ENCODE measurements at regions not wholly inside any gene's neighbourhood (a gene's known extent, or its start where the extent isn't known, plus 50 kb on each side); places are given as distances from the start of the nearest gene placed in this dataset.
"Not testable (repeated sequence)": the region's sequence is repeated elsewhere in the genome, so short reads cannot be mapped to it uniquely, and the experiment has no call there.

DNA sequence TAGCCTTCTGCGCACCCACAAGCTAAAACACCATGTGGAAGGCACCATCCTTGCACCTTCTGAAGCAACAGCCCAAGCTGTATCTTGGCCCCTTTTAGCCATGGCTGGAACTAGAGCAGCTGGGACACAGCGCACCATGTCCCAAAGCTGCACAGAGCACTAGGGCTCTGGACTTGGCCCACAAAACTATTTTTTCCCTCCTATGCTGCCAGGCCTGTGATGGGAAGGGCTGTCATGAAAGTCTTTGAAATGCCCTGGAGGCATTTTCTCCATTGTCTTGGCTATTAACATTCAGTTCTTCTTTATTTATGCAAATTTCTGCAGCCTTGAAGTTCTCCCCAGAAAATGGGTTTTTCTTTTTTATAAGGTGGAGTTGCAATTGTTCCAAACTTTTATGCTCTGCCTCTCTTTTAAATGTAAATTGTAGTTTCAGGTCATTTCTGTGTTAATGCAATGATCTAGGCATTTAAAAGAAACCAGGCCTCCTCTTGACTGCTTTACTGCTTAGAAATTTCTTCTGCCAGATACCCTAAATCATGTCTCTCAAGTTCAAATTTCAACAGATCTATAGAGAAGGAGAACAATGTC is 996.3 kb downstream of the TAF11L14 start:
- in situ Hi-C loops (cut with MboI; ENCODE audit: low sequenced_read_pairs): no loop called here

DNA sequence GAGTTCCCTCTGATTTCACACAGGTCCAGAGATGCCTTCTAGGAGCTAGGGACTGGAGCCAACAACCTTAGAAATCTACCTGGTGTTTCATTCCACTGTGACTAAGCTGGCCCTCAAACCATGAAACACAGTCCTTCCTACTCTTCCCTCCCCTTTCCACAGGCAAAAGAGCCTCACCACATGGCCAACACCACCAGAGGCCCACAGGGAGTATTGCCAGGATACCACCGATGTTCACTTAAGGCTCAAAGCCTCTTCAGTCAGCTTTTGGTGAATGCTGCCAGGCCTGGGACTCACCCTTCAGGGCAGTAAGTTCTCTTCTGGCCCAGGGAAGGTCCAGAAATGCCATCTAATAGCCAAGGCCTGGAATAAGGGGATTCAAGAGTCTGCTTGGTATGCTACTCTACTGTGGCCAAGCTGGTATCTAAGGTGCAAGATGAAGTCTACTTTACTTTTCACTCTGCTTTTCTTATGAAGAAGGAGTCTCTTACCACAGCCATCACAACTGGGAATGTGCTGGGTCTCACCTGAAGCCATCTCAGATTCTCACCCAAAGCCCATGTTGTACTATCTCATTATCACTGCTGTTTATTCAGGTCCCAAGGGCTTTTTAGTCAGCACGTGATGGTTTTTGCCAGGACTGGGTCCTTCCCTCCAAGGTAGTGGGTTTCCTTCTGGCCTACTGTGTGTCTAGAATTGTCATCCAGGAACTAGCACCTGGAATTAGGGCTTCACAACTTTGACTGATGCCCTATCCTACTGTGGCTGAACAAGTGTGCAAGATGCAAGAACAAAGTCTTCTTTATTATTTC is 1018.4 kb downstream of the TAF11L14 start:
- in situ Hi-C loops (cut with MboI; ENCODE audit: low sequenced_read_pairs): no loop called here

DNA sequence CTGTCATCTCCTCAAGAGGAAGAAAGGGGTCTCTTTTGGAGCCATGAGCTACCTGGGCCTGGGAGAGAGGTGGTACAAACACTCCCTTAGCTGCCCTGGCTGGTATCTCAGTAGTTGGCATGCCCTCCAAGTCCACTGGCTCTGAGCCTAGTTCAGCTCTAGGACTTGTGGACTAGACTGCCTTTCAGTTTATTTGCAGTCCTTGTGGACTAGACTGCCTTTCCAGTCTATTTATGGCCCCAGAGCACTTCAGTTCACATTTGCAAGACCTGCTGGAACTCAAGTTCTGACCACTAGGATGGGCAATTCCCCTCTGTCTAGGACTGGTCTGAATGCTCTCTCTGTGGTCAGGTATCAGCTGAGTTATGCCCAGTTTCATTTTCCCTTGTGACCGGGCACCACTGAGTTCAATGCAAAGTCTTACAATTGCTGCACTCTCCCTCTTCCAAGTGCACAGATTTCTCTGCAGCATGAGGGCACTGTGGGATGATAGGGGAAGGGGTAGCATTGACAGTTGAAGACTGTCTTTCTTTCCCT is 1019.0 kb downstream of the TAF11L14 start:
- in situ Hi-C loops (cut with MboI; ENCODE audit: low sequenced_read_pairs): no loop called here

DNA sequence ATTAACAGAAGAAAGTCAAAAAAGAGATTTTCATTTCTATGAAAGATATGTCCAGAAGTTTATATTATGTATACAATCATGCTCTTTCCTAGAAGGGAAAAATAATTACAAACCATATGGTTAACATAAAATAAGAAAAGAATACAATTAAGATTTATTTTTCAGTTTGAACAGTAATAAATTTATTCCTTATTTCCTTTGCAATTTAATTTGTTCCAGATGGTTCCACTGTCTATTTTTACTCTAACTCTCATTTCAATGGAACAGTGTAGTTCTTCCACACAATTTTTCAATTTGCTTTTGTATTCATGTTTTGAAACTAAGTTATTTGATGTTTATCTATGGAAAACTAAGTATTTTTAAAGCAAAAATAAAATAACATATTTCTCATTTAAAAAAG is 1026.3 kb downstream of the TAF11L14 start:
- in situ Hi-C loops (cut with MboI; ENCODE audit: low sequenced_read_pairs): no loop called here

DNA sequence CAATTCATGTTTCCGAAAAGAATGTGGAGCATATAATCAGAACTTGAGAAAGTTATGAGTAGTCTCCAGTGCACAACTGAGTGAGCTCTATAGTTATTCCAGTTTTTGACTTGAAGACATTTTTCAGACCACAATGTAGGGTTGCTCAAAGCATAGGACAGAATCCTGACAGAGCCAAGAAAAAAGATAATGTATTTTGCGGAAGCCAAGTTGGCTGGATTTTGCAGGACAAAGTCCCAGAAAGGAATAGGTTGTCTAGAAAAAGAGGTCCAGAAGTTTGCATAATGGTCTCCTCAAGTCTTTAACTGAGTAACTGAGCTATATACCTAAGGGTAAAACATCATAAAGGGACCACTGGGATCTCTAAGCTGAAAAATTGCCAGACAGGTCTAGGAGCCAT is 1028.0 kb downstream of the TAF11L14 start:
- in situ Hi-C loops (cut with MboI; ENCODE audit: low sequenced_read_pairs): no loop called here

DNA sequence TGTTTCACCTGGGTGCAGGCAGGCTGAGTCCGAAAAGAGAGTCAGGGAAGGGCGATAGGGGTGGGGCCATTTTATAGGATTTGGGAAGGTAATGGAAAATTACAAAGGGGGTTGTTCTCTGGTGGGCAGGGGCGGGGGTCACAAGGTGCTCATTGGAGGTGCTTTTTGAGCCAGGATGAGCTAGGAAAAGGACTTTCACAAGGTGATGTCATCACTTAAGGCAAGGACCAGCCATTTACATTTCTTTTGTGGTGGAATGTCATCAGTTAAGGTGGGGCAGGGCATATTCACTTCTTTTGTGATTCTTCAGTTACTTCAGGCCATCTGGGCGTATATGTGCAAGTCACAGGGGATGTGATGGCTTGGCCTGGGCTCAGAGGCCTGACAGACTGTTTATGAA is 1040.0 kb downstream of the TAF11L14 start:
- in situ Hi-C loops (cut with MboI; ENCODE audit: low sequenced_read_pairs): not testable (repeated sequence)

DNA sequence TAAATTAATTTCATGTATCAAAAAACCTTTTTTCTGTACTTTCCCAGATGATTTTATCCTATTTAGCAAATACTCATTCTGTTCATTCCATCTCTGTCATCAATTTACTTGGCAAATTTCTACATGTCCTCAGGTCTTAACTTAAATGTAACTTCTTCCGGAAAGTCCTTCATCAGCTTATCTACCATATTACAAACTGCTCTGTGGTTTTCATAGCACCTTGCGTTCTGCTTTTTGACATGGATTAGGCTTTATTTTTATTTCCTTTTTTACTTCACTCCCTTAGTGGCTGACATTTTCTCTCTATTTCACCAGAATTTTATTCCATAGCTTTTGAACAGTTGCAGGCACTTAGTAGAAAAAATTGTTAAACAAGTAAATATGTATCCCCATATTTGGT is 1040.8 kb downstream of the TAF11L14 start:
- in situ Hi-C loops (cut with MboI; ENCODE audit: low sequenced_read_pairs): no loop called here

DNA sequence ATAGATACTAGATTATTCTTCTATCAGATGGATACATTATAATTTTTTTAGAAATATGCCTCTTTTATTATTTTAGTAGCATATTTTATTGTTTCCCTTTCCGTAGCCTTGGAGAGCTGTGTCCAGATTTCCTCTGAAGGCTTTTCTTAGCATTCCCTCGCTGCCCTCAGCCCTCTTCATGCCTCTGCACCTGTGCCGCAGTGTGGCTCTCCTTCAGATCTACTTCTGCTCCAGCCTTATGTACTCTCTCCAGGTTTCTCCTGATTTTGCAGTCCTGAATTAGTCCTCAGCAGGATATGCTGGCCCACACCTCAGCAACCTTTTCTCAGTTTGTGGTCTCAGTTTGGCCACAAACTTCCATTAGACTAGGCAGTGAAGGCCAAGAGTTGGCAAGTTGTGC is 1052.0 kb downstream of the TAF11L14 start:
- in situ Hi-C loops (cut with MboI; ENCODE audit: low sequenced_read_pairs): no loop called here

DNA sequence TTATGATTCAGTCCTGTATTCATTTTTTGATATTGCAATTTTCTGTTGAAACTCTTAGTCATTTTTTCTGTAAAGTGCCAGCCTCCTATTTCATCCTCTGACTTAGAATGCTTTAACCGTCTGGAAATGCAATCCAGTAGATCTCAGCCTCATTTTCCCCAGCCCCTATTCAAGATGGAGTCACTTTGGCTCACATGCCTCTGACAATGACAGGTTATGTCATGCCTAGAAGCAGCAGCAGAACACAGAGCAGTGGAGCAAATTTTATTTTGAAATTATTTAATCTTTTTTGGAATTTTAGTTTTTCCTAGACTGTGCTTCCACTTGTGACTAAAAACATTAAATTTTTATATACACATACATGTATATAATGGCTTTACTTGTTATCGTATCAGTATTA is 1053.2 kb downstream of the TAF11L14 start:
- in situ Hi-C loops (cut with MboI; ENCODE audit: low sequenced_read_pairs): no loop called here

DNA sequence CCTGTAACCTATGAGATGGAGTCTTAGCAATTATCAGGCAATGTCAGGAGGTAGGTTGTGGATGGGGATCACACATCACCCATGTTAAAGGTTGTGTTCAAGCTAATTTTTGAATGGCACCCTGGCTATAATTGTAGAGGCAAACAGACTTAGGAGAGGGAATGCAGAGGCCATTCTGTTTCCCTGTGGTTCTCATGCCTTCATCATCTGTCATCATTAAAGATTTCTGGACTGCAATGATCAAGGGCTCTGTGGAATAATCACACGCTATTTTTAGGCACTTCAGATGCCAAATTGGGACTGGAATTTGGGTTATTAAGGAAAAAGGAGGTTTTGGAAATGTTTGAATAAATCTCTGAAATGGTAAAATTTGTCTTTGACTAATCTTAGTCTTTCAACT is 1065.4 kb downstream of the TAF11L14 start:
- in situ Hi-C loops (cut with MboI; ENCODE audit: low sequenced_read_pairs): no loop called here

DNA sequence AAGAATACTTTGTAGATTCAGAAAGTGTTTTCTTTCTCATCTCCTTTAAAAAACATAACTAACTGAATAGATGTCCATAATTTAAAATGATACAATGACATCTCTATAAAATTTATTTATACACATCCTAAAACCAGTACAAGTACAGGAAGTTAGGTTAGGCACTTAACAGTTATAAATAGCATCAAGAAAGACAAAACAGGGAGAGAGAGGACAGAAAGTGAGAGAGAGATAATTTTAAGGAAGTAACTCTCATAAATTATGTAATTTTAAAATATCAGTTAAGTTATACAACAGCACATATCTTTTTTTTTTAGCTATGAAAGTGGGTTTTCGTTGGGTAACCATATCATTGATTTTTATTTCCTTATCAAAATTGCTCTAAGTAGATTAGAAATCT is 1068.6 kb downstream of the TAF11L14 start:
- in situ Hi-C loops (cut with MboI; ENCODE audit: low sequenced_read_pairs): no loop called here

DNA sequence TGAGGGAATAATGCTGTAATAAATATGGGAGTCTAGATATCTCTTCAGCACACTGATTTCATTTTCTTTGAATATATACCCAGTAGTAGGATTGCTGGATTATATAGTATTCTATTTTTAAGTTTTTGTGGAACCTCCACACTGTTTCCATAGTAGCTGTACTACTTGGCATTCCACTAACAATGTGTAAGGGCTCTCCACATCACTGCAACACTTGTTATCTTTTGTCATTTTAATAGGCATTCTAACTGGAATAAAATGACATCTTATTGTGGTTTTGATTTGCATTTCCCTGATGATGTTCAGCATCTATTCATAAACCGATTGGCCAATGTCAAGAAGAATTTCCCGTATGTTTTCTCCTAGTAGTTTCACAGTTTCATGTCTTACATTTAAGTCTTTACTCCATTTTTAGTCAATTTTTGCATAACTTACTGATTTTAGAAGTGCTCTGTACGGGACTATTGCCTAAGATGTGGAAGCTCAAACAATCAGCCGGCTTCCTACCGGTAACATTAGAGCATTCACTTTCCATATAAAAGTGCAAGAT is 1078.8 kb downstream of the TAF11L14 start:
- in situ Hi-C loops (cut with MboI; ENCODE audit: low sequenced_read_pairs): no loop called here

DNA sequence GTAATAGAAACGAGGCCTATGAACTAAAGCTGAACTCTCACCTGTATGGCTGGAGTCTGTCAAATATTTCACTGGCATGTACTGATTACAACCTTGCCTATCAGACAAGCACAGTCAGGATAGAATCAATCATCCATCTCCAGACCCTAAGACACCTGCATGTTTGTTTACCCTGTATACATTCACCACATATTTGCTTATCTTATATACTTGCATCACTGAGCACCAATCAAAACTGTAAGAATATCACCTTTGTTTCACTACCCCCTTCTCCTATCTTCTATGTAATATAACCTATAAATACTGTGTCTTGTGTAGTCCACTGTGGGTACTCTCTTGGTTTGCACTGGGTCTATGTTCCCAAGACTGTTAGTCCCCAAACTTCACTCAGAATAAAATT is 1085.7 kb downstream of the TAF11L14 start:
- in situ Hi-C loops (cut with MboI; ENCODE audit: low sequenced_read_pairs): no loop called here

DNA sequence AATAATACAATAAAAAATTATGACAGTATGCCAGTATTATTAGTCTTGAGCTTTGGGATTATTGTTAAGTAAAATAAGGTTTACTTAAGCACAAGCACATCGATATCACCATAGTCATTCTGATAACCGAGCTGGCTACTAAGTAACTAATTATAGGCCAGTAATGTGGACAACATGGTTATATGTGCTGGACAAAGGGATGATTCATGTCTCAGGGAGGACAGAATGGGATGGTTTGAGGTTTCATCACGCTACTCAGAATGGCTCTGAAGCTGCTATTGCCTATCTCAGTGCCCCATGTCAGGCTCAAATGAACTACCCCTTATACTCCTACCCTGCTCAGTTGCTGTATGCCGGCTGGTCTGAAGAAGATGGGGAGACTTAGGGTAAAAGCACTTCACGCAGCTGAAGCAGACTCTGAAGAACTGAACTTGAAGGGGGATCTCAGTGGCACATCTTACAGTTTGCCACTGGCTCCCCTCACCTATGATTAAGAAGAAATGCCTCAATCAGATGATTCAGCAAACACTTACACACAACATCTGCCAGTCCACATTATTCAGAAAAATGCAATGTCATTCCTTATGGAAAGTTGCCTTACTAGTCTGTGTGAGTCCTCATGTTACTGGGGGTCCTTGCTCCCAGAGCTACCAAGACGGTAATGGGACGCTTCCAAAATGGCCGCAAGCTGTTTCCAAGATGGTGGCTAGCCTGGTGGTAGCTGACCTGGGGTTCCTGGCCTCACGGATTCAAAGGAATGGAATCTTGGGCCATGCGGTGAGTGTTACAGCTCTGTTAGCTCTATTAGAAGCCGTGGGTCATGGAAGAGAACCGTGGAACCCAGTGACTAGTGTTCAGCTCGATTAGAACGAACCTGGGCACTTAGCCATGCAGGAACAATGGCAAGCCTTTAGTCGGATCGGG is 1098.6 kb downstream of the TAF11L14 start:
- in situ Hi-C loops (cut with MboI; ENCODE audit: low sequenced_read_pairs): no loop called here

DNA sequence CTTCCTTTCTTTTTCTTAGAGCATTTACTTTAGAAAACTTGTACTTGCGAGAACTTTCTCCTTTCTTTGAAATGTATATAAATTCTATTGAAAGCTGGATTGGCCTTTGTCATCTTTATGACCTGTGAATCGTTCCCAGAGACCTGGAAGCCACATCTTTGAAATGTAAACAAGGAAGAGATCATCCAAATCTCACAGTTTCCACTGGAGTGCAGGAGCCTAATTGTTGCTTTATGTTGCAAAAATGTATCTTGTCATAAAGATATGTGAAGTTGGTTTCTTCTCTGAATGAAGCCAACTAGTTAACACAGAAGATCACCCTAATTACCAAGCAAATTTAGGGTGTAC is 1101.8 kb downstream of the TAF11L14 start:
- in situ Hi-C loops (cut with MboI; ENCODE audit: low sequenced_read_pairs): no loop called here

DNA sequence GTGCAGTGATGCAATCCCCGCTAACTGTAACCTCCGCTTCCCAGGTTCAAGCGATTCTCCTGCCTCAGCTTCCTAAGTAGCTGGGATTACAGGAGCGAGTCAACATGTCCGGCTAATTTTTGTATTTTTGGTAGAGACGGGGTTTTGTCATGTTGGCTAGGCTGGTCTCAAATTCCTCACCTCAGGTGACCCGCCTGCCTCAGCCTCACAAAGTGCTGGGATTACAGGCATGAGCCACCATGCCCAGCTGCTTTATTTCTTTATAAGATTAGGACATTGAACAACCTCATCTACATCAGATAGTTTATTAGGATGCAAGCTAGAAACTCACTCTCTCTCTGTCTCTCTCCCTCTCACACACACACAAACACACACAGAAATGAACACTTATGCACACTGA is 1102.5 kb downstream of the TAF11L14 start:
- in situ Hi-C loops (cut with MboI; ENCODE audit: low sequenced_read_pairs): not testable (repeated sequence)

DNA sequence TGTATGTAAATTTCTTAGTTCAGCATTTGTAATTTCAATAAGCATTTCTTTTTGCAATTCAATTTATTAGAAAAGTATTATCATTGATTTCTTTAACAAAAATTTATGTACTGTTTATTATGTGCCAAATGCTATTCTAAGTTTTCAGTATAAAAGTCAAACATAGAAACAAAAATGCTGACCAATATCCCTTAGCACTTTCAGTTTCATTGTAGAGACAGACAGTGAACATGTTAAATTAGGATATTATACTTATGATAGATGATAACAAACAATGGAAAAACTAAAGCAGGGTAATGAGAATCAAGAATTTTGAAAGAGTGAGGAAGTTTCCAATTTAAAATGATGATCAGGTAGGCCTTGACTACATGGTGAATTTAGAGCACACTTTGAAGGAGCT is 1106.0 kb downstream of the TAF11L14 start:
- in situ Hi-C loops (cut with MboI; ENCODE audit: low sequenced_read_pairs): no loop called here

DNA sequence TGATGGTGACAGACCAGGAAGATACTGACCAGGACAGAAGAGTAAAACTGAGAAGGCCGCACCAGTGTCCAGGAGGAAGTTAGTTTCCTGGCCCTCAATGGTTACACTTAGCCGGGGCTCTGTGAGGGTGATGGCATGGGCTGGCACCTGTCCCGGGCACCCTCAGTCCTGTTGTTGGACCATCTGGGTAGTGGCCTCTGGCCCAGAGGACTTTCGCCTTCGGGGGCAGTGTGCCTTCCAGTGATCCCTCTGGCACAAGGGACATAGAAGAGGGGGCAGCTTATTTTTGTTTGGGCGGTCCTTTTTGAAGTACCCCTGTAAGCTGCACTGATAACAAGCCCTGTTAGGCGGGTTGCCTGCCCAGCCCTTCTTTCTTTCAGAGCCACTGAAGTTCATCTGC is 1108.6 kb downstream of the TAF11L14 start:
- in situ Hi-C loops (cut with MboI; ENCODE audit: low sequenced_read_pairs): no loop called here

DNA sequence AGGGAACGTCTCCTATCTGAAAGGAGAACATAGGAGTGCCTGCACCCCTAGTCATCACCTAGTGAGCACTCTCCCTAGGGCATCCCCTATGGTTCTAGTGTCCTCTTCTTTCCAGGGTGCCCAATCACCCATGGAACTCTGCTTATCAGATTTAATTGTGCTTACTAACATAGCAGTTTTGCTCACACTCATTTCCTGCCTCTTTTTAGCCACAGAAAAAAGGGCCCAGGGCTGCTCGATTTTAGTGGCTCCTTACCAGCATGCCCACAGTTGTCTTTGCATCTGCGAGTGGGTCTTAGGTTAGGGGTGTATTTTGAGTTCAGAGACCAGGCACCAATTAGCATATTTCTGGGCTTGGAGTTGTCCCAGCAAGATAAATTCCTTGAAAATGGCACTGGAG is 1110.2 kb downstream of the TAF11L14 start:
- in situ Hi-C loops (cut with MboI; ENCODE audit: low sequenced_read_pairs): no loop called here

DNA sequence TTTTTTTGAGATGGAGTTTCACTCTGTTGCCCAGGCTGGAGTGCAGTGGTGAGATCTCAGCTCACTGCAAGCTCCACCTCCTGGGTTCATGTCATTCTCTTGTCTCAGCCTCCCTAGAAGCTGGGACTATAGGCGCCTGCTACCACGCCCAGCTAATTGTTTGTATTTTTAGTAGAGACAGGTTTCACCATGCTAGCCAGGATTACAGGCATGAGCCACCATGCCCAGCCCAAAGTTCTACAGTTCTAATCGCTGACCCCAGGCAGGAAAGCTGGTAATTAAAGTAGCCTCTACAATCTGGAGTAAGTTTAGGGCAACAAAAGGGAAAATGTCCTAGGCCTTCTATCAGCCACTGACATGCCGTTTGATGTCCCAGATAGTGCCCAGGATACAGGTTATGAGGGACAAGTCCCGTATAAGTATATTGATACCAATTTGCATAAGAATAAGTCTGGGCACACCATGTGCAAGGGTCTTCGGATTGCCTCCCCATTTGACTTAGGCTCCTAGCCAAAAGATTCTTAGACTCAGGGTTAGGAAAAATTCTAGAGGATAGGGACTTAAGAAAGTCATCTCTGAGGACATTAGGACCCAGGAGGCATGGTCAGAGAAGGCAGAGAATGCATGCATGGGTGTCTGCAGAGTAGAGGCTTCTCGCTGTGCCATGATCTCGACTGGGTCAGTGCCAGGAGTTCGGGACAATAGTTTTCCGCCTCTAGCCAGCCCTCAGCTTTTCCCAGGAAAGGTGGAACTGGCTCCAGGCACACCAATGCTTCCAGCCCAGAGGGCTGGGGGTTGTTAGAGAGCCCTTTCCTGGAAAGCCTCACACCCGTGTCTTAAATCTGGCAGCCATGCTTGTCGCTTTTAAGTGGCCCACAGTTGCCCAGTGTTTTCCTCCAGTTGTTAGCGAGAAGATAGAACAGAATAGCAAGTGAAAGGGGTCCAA is 1111.1 kb downstream of the TAF11L14 start:
- in situ Hi-C loops (cut with MboI; ENCODE audit: low sequenced_read_pairs): no loop called here
